B cell (primary cell): ENCODE measurements at regions not wholly inside any gene's neighbourhood (a gene's known extent, or its start where the extent isn't known, plus 50 kb on each side); places are given as distances from the start of the nearest gene placed in this dataset.

Experiments used
- CTCF ChIP-seq: fragments of 200-600 bp; IDR thresholded peaks from one replicate; pipeline ENCODE4 v1.8.0; 2022; ENCODE audit warnings: antibody characterized with exemption, mild to moderate bottlenecking
- EZH2 ChIP-seq: IDR thresholded peaks from 2 replicates; pipeline ENCODE4 v1.6.1; 2012; ENCODE audit warnings: borderline replicate concordance, low read depth, mild to moderate bottlenecking, moderate library complexity, low read length; ENCODE audit not compliant: insufficient read depth, poor library complexity, severe bottlenecking

GRCh38 chr14:95603415-95603814, 68.6 kb downstream of the GLRX5 start:
- TF ChIP-seq CTCF (no peak), EZH2 (no peak)
